GM23338 (cell line): ENCODE measurements at regions not wholly inside any gene's neighbourhood (a gene's known extent, or its start where the extent isn't known, plus 50 kb on each side); places are given as distances from the start of the nearest gene placed in this dataset.

Experiments used
- CREB1 ChIP-seq: fragments of 250-450 bp; sonication (Bioruptor Pico); IDR thresholded peaks from 2 replicates; pipeline ENCODE4 v1.5.0; 2020; ENCODE audit warnings: low read depth, mild to moderate bottlenecking, moderate library complexity
- EZH2 ChIP-seq: fragments of 200-600 bp; sonication (generic); IDR thresholded peaks from one replicate; pipeline ENCODE4 v1.8.0; 2017; ENCODE audit warnings: antibody characterized with exemption, mild to moderate bottlenecking, low read depth; ENCODE audit not compliant: unreplicated experiment
- EZH2phosphoT487 ChIP-seq: fragments of 200-600 bp; sonication (generic); IDR thresholded peaks from one replicate; pipeline ENCODE4 v1.8.1; 2018; ENCODE audit warnings: antibody characterized with exemption; ENCODE audit not compliant: unreplicated experiment
- JUNB ChIP-seq: IDR thresholded peaks from one replicate; pipeline ENCODE4 v1.6.1; 2016; ENCODE audit warnings: antibody characterized with exemption; ENCODE audit not compliant: unreplicated experiment
- NANOG ChIP-seq: IDR thresholded peaks from 2 replicates; pipeline ENCODE4 v1.6.1; 2016; ENCODE audit warnings: antibody characterized with exemption, borderline replicate concordance
- POLR2AphosphoS5 ChIP-seq: IDR thresholded peaks from 2 replicates; pipeline ENCODE4 v1.6.1; 2016; ENCODE audit warnings: antibody characterized with exemption, low read depth
- ZNF114 ChIP-seq: fragments of 250-450 bp; sonication (Bioruptor Pico); IDR thresholded peaks from 2 replicates; pipeline ENCODE4 v1.5.0; 2020; ENCODE audit warnings: mild to moderate bottlenecking, moderate library complexity
- ZNF331 ChIP-seq: fragments of 250-450 bp; sonication (Bioruptor Pico); IDR thresholded peaks from 2 replicates; pipeline ENCODE4 v1.5.0; 2020; ENCODE audit warnings: low read depth, mild to moderate bottlenecking, moderate library complexity
- ZNF462 ChIP-seq: fragments of 250-450 bp; sonication (Bioruptor Pico); IDR thresholded peaks from 2 replicates; pipeline ENCODE4 v1.5.0; 2020; ENCODE audit warnings: mild to moderate bottlenecking, moderate library complexity
- TF ChIP-seq, protein P1 (sequence below), 2 experiments: fragments of 200-600 bp in 1 of 2; sonication (generic) in 1 of 2; conservative IDR thresholded peaks; 2 replicates each; pipeline versions ENCODE4 v1.5.1 to v1.6.1; 2016 to 2017; ENCODE audit warnings: antibody characterized with exemption in 2 of 2, low read depth in 2 of 2, mild to moderate bottlenecking in 2 of 2, moderate library complexity in 1 of 2
- TF ChIP-seq, protein P2 (sequence below): IDR thresholded peaks from one replicate; pipeline ENCODE4 v1.6.1; 2018; ENCODE audit warnings: antibody characterized with exemption; ENCODE audit not compliant: unreplicated experiment

- TF ChIP-seq, protein P1, sequence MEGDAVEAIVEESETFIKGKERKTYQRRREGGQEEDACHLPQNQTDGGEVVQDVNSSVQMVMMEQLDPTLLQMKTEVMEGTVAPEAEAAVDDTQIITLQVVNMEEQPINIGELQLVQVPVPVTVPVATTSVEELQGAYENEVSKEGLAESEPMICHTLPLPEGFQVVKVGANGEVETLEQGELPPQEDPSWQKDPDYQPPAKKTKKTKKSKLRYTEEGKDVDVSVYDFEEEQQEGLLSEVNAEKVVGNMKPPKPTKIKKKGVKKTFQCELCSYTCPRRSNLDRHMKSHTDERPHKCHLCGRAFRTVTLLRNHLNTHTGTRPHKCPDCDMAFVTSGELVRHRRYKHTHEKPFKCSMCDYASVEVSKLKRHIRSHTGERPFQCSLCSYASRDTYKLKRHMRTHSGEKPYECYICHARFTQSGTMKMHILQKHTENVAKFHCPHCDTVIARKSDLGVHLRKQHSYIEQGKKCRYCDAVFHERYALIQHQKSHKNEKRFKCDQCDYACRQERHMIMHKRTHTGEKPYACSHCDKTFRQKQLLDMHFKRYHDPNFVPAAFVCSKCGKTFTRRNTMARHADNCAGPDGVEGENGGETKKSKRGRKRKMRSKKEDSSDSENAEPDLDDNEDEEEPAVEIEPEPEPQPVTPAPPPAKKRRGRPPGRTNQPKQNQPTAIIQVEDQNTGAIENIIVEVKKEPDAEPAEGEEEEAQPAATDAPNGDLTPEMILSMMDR (conservative IDR thresholded peaks at IDR 0.05; ENCODE audit: low read depth in 2 of 2), result no peak
- TF ChIP-seq CREB1 (CRISPR knock-in tag) (no peak), EZH2 (no peak), EZH2phosphoT487 (no peak), JUNB (no peak), NANOG (no peak), ZNF114 (CRISPR knock-in tag) (no peak), POLR2AphosphoS5 (no peak), ZNF462 (no peak), ZNF331 (no peak)
- TF ChIP-seq, protein P2, sequence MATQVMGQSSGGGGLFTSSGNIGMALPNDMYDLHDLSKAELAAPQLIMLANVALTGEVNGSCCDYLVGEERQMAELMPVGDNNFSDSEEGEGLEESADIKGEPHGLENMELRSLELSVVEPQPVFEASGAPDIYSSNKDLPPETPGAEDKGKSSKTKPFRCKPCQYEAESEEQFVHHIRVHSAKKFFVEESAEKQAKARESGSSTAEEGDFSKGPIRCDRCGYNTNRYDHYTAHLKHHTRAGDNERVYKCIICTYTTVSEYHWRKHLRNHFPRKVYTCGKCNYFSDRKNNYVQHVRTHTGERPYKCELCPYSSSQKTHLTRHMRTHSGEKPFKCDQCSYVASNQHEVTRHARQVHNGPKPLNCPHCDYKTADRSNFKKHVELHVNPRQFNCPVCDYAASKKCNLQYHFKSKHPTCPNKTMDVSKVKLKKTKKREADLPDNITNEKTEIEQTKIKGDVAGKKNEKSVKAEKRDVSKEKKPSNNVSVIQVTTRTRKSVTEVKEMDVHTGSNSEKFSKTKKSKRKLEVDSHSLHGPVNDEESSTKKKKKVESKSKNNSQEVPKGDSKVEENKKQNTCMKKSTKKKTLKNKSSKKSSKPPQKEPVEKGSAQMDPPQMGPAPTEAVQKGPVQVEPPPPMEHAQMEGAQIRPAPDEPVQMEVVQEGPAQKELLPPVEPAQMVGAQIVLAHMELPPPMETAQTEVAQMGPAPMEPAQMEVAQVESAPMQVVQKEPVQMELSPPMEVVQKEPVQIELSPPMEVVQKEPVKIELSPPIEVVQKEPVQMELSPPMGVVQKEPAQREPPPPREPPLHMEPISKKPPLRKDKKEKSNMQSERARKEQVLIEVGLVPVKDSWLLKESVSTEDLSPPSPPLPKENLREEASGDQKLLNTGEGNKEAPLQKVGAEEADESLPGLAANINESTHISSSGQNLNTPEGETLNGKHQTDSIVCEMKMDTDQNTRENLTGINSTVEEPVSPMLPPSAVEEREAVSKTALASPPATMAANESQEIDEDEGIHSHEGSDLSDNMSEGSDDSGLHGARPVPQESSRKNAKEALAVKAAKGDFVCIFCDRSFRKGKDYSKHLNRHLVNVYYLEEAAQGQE, result no peak
Measured at GRCh38 chr20:60990061-60990460, 262.0 kb upstream of the CDH4 start.
